HEK293T (cell line): ENCODE measurements at regions not wholly inside any gene's neighbourhood (a gene's known extent, or its start where the extent isn't known, plus 50 kb on each side); places are given as distances from the start of the nearest gene placed in this dataset.

Experiments used
- CTCF ChIA-PET: fragments of 350-600 bp; formaldehyde crosslinking; extraction: SDS; loops from one replicate; lab custom pipeline; 2021; ENCODE audit warnings: antibody characterized with exemption, inconsistent platforms; lab: Yijun Ruan, JAX
- POLR2A ChIA-PET: fragments of 350-600 bp; formaldehyde crosslinking; extraction: SDS; loops from one replicate; lab custom pipeline; 2020; ENCODE audit warnings: antibody characterized with exemption, inconsistent platforms; lab: Yijun Ruan, JAX
- DNase-seq: peaks from one replicate; pipeline ENCODE4 v3.0.0; 2012; ENCODE audit warnings: mixed read lengths; ENCODE audit errors: extremely low spot score
- ARNT ChIP-seq: fragments of 450-650 bp; IDR thresholded peaks from 2 replicates; pipeline ENCODE4 v1.6.1; 2017; ENCODE audit warnings: mild to moderate bottlenecking
- BHLHE40 ChIP-seq: fragments of 450-650 bp; IDR thresholded peaks from 2 replicates; pipeline ENCODE4 v1.6.1; 2016; ENCODE audit warnings: mild to moderate bottlenecking, moderate library complexity, borderline replicate concordance
- CTBP1 ChIP-seq: fragments of 450-650 bp; IDR thresholded peaks from 2 replicates; pipeline ENCODE4 v1.6.1; 2016; ENCODE audit warnings: borderline replicate concordance
- ELF4 ChIP-seq: fragments of 450-650 bp; IDR thresholded peaks from 2 replicates; pipeline ENCODE4 v1.6.1; 2017; ENCODE audit warnings: antibody characterized with exemption
- FOXA1 ChIP-seq: fragments of 450-650 bp; IDR thresholded peaks from 2 replicates; pipeline ENCODE4 v1.6.1; 2016; ENCODE audit warnings: mild to moderate bottlenecking
- FOXK2 ChIP-seq: fragments of 450-650 bp; IDR thresholded peaks from 2 replicates; pipeline ENCODE4 v1.6.1; 2016; ENCODE audit warnings: mild to moderate bottlenecking
- FOXM1 ChIP-seq: fragments of 450-650 bp; IDR thresholded peaks from 2 replicates; pipeline ENCODE4 v1.6.1; 2017; ENCODE audit warnings: mild to moderate bottlenecking, borderline replicate concordance
- HDGF ChIP-seq: fragments of 450-650 bp; IDR thresholded peaks from 2 replicates; pipeline ENCODE4 v1.6.1; 2017; ENCODE audit warnings: antibody characterized with exemption, borderline replicate concordance
- L3MBTL2 ChIP-seq: fragments of 450-650 bp; conservative IDR thresholded peaks from 2 replicates; pipeline ENCODE4 v1.6.1; 2016; ENCODE audit warnings: mild to moderate bottlenecking
- LEF1 ChIP-seq: fragments of 450-650 bp; IDR thresholded peaks from 2 replicates; pipeline ENCODE4 v1.6.1; 2017; ENCODE audit warnings: mild to moderate bottlenecking, borderline replicate concordance
- NFRKB ChIP-seq: fragments of 450-650 bp; IDR thresholded peaks from 2 replicates; pipeline ENCODE4 v1.6.1; 2016; ENCODE audit warnings: mild to moderate bottlenecking, moderate library complexity
- PKNOX1 ChIP-seq: fragments of 450-650 bp; IDR thresholded peaks from 2 replicates; pipeline ENCODE4 v1.6.1; 2016
- SP1 ChIP-seq: fragments of 450-650 bp; IDR thresholded peaks from 2 replicates; pipeline ENCODE4 v1.6.1; 2017
- SUZ12 ChIP-seq: fragments of 450-650 bp; IDR thresholded peaks from 2 replicates; pipeline ENCODE4 v1.6.1; 2016; ENCODE audit warnings: mild to moderate bottlenecking
- TARDBP ChIP-seq: fragments of 450-650 bp; IDR thresholded peaks from 2 replicates; pipeline ENCODE4 v1.6.1; 2016
- ZNF384 ChIP-seq: fragments of 450-650 bp; IDR thresholded peaks from 2 replicates; pipeline ENCODE4 v1.6.1; 2016

GRCh38 chr6:79847426-79847825, 99.9 kb downstream of the ELOVL4 start:
- CTCF ChIA-PET, result no interaction called here
- TF ChIP-seq FOXK2 (no peak), CTBP1 (no peak), ARNT (no peak), HDGF (no peak), PKNOX1 (no peak), TARDBP (no peak), ZNF384 (no peak), ELF4 (no peak), LEF1 (no peak), FOXA1 (no peak), NFRKB (no peak), SP1 (no peak), L3MBTL2 (no peak), FOXM1 (no peak)
- DNase-seq, result no peak
- POLR2A ChIA-PET, result no interaction called here

- TF ChIP-seq FOXM1 (no peak), PKNOX1 (no peak), LEF1 (no peak), ARNT (no peak), SUZ12 (no peak), ZNF384 (no peak), TARDBP (no peak), L3MBTL2 (no peak), NFRKB (no peak), BHLHE40 (no peak), HDGF (no peak), ELF4 (no peak), CTBP1 (no peak), FOXK2 (no peak), SP1 (no peak)
- CTCF ChIA-PET, result no interaction called here
- DNase-seq, result no peak
- POLR2A ChIA-PET, result no interaction called here
Measured at GRCh38 chr6:79842376-79843040, 104.8 kb downstream of the ELOVL4 start.

DNA sequence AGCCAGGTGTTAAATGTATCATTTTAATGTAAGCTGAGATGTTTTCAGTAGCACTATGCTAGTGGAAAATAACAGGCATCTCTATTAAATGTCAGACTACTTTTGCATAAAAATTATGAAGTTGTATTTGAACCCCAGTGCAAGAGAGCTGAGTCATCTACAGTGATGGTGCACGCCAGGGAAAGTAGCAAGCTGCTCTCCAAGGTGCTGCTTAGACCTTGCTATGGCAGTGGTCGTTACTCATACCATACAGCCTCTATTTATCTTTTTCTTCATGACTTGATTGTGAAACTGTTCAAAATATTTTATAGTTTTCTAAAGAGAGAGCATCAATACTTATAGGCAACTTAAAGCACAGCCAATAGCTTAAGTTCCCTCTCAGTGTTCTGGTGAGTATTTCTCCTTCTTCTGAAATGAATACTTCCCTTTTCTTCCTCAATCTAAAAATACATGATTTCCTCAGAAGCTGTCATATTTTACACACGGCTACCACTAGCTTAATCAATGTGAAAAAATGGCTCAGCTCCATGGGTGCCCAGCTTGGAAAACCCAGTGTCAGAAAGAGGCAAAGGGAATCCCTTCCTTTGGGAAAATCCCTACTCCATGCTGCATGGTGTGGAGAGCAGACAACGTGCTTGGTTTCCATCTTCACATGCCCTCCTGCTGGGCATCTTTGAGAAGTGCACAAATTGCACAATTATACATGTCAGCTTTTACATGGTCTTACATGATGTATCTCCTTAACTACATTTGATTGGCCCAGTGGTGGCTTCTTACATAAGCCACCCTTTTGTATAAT, 105.6 kb downstream of the ELOVL4 start:
- DNase-seq, result no peak
- POLR2A ChIA-PET, result no interaction called here
- TF ChIP-seq ZNF384 (no peak), PKNOX1 (no peak), TARDBP (no peak), BHLHE40 (no peak), NFRKB (no peak), SUZ12 (no peak), HDGF (no peak), LEF1 (no peak)
- CTCF ChIA-PET, result no interaction called here

- CTCF ChIA-PET, result interaction anchor here (0.7 kb wide), 1 partner anchor 28 kb away, joined by 3 read pairs; no protein-coding TSS in a partner anchor
- TF ChIP-seq ELF4, result no peak
- TF ChIP-seq FOXK2, result no peak
- TF ChIP-seq SP1, result no peak
- no peak for TF ChIP-seq LEF1
- TF ChIP-seq L3MBTL2, result no peak
- no peak for TF ChIP-seq ARNT
- no peak for TF ChIP-seq TARDBP
- no peak for TF ChIP-seq HDGF
- TF ChIP-seq NFRKB, result no peak
- no peak for TF ChIP-seq BHLHE40
- no peak for TF ChIP-seq ZNF384
- no peak for TF ChIP-seq CTBP1
- POLR2A ChIA-PET, result no interaction called here
- DNase-seq, result no peak
Measured at GRCh38 chr6:79838851-79839250, 108.5 kb downstream of the ELOVL4 start.

DNA sequence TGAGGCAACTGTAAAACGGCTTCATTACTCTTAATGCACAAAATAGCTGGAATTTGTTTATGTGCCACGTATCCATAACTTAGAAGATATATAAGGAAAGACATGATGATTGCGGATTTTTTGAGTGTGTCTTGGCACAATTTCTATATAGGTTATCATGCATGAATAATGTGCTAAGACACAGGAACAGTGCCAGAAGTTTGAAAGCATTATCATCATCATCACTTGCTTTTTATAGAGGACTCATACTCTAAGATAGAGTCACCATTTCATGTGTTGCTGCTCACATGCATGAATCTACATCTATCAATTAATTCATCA, 113.4 kb downstream of the ELOVL4 start:
- CTCF ChIA-PET, result interaction anchor here (0.7 kb wide), 1 partner anchor 167 kb away, joined by 5 read pairs; no protein-coding TSS in a partner anchor
- POLR2A ChIA-PET, result no interaction called here
- no peak for DNase-seq
- TF ChIP-seq FOXK2, result no peak
- no peak for TF ChIP-seq FOXM1
- no peak for TF ChIP-seq LEF1
- TF ChIP-seq ARNT, result no peak
- TF ChIP-seq SP1, result no peak
- no peak for TF ChIP-seq PKNOX1
- no peak for TF ChIP-seq HDGF
- no peak for TF ChIP-seq NFRKB
- TF ChIP-seq ZNF384, result no peak
- no peak for TF ChIP-seq CTBP1
- TF ChIP-seq ELF4, result no peak
- no peak for TF ChIP-seq SUZ12
- TF ChIP-seq L3MBTL2, result no peak
- no peak for TF ChIP-seq FOXA1
- TF ChIP-seq TARDBP, result no peak
- TF ChIP-seq BHLHE40, result no peak
